GM12878 (cell line): ENCODE measurements at regions not wholly inside any gene's neighbourhood (a gene's known extent, or its start where the extent isn't known, plus 50 kb on each side); places are given as distances from the start of the nearest gene placed in this dataset.

Experiments used
- ATAC-seq: fragments of 200-7000 bp; cut with Tn5 transposase; 3 replicates; pipeline ENCODE4 v1.9.1; 2020; ENCODE audit warnings: mild to moderate bottlenecking, moderate library complexity
- BruUV-seq: library from RNA; stranded (reverse); fragments of 400-500 nt; replicated peaks from 2 replicates; lab custom pipeline; 2021; lab: Mats Ljungman, UMichigan
- CTCF ChIA-PET: fragments of 300-600 bp; sonication (Branson Sonifier 250); formaldehyde crosslinking; extraction: SDS; loops from one replicate; lab custom pipeline; 2021; ENCODE audit warnings: inconsistent platforms; lab: Yijun Ruan, JAX
- POLR2A ChIA-PET: fragments of 350-600 bp; formaldehyde crosslinking; extraction: SDS; loops from one replicate; lab custom pipeline; 2021; ENCODE audit warnings: inconsistent platforms; lab: Charles Lee
- RAD21 ChIA-PET: fragments of 300-600 bp; sonication (Branson Sonifier 250); formaldehyde crosslinking; loops from one replicate; lab custom pipeline; 2023; ENCODE audit warnings: antibody characterized with exemption; ENCODE audit not compliant: unreplicated experiment; lab: Charles Lee
- SMC1A ChIA-PET: fragments of 300-600 bp; sonication (Branson Sonifier 250); formaldehyde crosslinking; loops from one replicate; lab custom pipeline; 2023; ENCODE audit not compliant: unreplicated experiment, uncharacterized antibody; lab: Charles Lee
- DNase-seq: peaks from one replicate; pipeline ENCODE4 v3.0.0-alpha.2; 2011; ENCODE audit warnings: low read depth, low spot score
- FAIRE-seq: peaks from 3 replicates; lab custom pipeline; 2011; peaks lifted over from hg19 to GRCh38; lab: Jason Lieb, UNC
- H2AFZ ChIP-seq: 2 replicates; pipeline ENCODE4 v1.6.0; 2011; ENCODE audit warnings: low read depth, low read length, control low read depth; ENCODE audit not compliant: control insufficient read depth
- H3K27ac ChIP-seq: 2 replicates; pipeline ENCODE4 v1.5.1; 2011; ENCODE audit warnings: control low read depth; ENCODE audit not compliant: control insufficient read depth, insufficient read depth
- H3K27me3 ChIP-seq, 2 experiments: replicated peaks in 1 of 2; 2 replicates each; pipeline versions ENCODE4 v1.6.0 to v1.6.1; 2011; ENCODE audit warnings: low read length in 1 of 2; ENCODE audit not compliant: control insufficient read depth in 2 of 2, insufficient read depth in 2 of 2
- H3K36me3 ChIP-seq, 2 experiments: 2 replicates each; pipeline ENCODE4 v1.5.1; 2011; ENCODE audit warnings: low read length in 1 of 2; ENCODE audit not compliant: control insufficient read depth in 2 of 2, insufficient read depth in 2 of 2
- H3K4me1 ChIP-seq: 2 replicates; pipeline ENCODE4 v1.6.1; 2011; ENCODE audit warnings: mild to moderate bottlenecking, low read length, moderate library complexity, mixed read lengths; ENCODE audit not compliant: control insufficient read depth, insufficient read depth
- H3K4me2 ChIP-seq: 2 replicates; pipeline ENCODE4 v1.6.0; 2011; ENCODE audit warnings: control low read depth; ENCODE audit not compliant: control insufficient read depth, insufficient read depth
- H3K4me3 ChIP-seq: fragments of 200-600 bp; sonication (generic); 2 replicates; pipeline ENCODE4 v1.5.1; 2016
- H3K79me2 ChIP-seq: 2 replicates; pipeline ENCODE4 v1.6.0; 2011; ENCODE audit warnings: low read length; ENCODE audit not compliant: control insufficient read depth, insufficient read depth
- H3K9ac ChIP-seq: 2 replicates; pipeline ENCODE4 v1.8.0; 2011; ENCODE audit warnings: low read length, control low read depth, mixed read lengths; ENCODE audit not compliant: control insufficient read depth, insufficient read depth
- H3K9me3 ChIP-seq: replicated peaks from 3 replicates; pipeline ENCODE4 v1.5.1; 2011; ENCODE audit warnings: mild to moderate bottlenecking, low read length; ENCODE audit not compliant: control insufficient read depth, insufficient read depth
- H4K20me1 ChIP-seq: 2 replicates; pipeline ENCODE4 v1.6.0; 2011; ENCODE audit not compliant: control insufficient read depth, insufficient read depth
- CREM ChIP-seq: IDR thresholded peaks from 2 replicates; pipeline ENCODE4 v1.6.1; 2014; ENCODE audit warnings: antibody characterized with exemption, low read depth
- FOXK2 ChIP-seq: fragments of 450-650 bp; IDR thresholded peaks from 2 replicates; pipeline ENCODE4 v1.6.1; 2017; ENCODE audit warnings: mild to moderate bottlenecking, moderate library complexity
- FOXM1 ChIP-seq: IDR thresholded peaks from 2 replicates; pipeline ENCODE4 v1.6.1; 2012; ENCODE audit warnings: low read depth, mild to moderate bottlenecking, inconsistent platforms, low read length, moderate library complexity
- GATAD2B ChIP-seq: fragments of 450-650 bp; conservative IDR thresholded peaks from 2 replicates; pipeline ENCODE4 v1.6.1; 2017; ENCODE audit warnings: low read depth, mild to moderate bottlenecking, moderate library complexity
- MEF2B ChIP-seq: fragments of 450-650 bp; IDR thresholded peaks from 2 replicates; pipeline ENCODE4 v1.6.1; 2018; ENCODE audit warnings: mild to moderate bottlenecking, moderate library complexity; ENCODE audit not compliant: partially characterized antibody, poor library complexity, severe bottlenecking
- NFYA ChIP-seq: IDR thresholded peaks from 2 replicates; pipeline ENCODE4 v1.6.1; 2011; ENCODE audit warnings: low read depth, mild to moderate bottlenecking, low read length, improper control_type of control experiment, borderline replicate concordance
- NR2F1 ChIP-seq: fragments of 450-650 bp; conservative IDR thresholded peaks from 2 replicates; pipeline ENCODE4 v1.6.1; 2017; ENCODE audit warnings: mild to moderate bottlenecking
- SMAD1 ChIP-seq: fragments of 450-650 bp; IDR thresholded peaks from 2 replicates; pipeline ENCODE4 v1.6.1; 2018; ENCODE audit warnings: mild to moderate bottlenecking, low read depth; ENCODE audit not compliant: partially characterized antibody
- SPI1 ChIP-seq: IDR thresholded peaks from 2 replicates; pipeline ENCODE4 v1.6.1; 2011; ENCODE audit warnings: low read depth, mild to moderate bottlenecking, low read length, moderate library complexity, borderline replicate concordance; ENCODE audit not compliant: insufficient read depth
- STAT1 ChIP-seq: fragments of 450-650 bp; conservative IDR thresholded peaks from 2 replicates; pipeline ENCODE4 v1.6.1; 2014; ENCODE audit warnings: antibody characterized with exemption, mild to moderate bottlenecking
- WRNIP1 ChIP-seq: IDR thresholded peaks from 2 replicates; pipeline ENCODE4 v1.6.1; 2011; ENCODE audit warnings: low read depth, low read length, improper control_type of control experiment, borderline replicate concordance
- in situ Hi-C: fragments of 300-500 bp; cut with MboI; formaldehyde crosslinking; loops from 9 replicates; pipeline ENCODE4 v1.14.3; 2018; ENCODE audit warnings: mixed read lengths
- intact Hi-C: fragments of 100-400 bp; cut with micrococcal nuclease; formaldehyde crosslinking; loops from one replicate; pipeline ENCODE4 v1.14.2; 2022; ENCODE audit not compliant: unreplicated experiment
- TF ChIP-seq, protein P1 (sequence below): fragments of 450-650 bp; IDR thresholded peaks from 2 replicates; pipeline ENCODE4 v1.6.1; 2017; ENCODE audit warnings: mild to moderate bottlenecking, moderate library complexity
- TF ChIP-seq, protein P2 (sequence below): IDR thresholded peaks from 2 replicates; pipeline ENCODE4 v1.6.1; 2012; ENCODE audit warnings: low read depth, low read length, improper control_type of control experiment

DNA sequence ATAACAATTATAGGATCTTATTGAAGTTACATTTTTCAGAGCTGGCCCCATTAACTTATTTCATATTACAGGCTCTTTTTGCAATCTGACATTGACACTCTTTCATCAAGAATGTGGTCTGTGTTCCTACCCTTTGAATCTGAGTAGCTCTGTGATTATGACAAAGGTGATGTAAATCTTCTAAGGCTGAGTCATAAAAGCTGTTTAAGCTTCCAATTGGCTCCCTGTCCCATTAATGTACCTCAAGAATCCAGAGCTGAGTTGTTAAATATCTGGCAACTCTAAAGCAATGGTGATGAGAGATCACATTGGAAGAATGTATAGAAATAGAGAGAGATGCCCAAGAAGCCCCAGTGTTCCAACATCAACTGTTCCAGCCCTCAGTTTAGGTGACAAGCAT is 178.5 kb upstream of the DEPDC1 start:
- ChIA-PET SMC1A (no interaction called here), RAD21 (no interaction called here), CTCF (no interaction called here), POLR2A (no interaction called here)
- TF ChIP-seq, protein P1, sequence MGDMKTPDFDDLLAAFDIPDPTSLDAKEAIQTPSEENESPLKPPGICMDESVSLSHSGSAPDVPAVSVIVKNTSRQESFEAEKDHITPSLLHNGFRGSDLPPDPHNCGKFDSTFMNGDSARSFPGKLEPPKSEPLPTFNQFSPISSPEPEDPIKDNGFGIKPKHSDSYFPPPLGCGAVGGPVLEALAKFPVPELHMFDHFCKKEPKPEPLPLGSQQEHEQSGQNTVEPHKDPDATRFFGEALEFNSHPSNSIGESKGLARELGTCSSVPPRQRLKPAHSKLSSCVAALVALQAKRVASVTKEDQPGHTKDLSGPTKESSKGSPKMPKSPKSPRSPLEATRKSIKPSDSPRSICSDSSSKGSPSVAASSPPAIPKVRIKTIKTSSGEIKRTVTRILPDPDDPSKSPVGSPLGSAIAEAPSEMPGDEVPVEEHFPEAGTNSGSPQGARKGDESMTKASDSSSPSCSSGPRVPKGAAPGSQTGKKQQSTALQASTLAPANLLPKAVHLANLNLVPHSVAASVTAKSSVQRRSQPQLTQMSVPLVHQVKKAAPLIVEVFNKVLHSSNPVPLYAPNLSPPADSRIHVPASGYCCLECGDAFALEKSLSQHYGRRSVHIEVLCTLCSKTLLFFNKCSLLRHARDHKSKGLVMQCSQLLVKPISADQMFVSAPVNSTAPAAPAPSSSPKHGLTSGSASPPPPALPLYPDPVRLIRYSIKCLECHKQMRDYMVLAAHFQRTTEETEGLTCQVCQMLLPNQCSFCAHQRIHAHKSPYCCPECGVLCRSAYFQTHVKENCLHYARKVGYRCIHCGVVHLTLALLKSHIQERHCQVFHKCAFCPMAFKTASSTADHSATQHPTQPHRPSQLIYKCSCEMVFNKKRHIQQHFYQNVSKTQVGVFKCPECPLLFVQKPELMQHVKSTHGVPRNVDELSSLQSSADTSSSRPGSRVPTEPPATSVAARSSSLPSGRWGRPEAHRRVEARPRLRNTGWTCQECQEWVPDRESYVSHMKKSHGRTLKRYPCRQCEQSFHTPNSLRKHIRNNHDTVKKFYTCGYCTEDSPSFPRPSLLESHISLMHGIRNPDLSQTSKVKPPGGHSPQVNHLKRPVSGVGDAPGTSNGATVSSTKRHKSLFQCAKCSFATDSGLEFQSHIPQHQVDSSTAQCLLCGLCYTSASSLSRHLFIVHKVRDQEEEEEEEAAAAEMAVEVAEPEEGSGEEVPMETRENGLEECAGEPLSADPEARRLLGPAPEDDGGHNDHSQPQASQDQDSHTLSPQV: no peak
- TF ChIP-seq FOXM1 (no peak), SMAD1 (no peak), NFYA (no peak), WRNIP1 (no peak), FOXK2 (no peak), MEF2B (no peak), NR2F1 (no peak), GATAD2B (no peak), SPI1 (no peak), STAT1 (no peak), CREM (no peak)
- TF ChIP-seq, protein P2, sequence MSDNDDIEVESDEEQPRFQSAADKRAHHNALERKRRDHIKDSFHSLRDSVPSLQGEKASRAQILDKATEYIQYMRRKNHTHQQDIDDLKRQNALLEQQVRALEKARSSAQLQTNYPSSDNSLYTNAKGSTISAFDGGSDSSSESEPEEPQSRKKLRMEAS: no peak
- in situ Hi-C loops (no loop called here), intact Hi-C loops (no loop called here)
- no peaks in the 10 kb centered on the region for H4K20me1 ChIP-seq
- no peak for FAIRE-seq
- no peak overlapping the region for H3K4me2 ChIP-seq
- DNase-seq: no peak
- H3K4me1 ChIP-seq: no peaks in the 10 kb centered on the region
- no peaks in the 10 kb centered on the region for H3K36me3 ChIP-seq
- no peak overlapping the region for H3K27ac ChIP-seq
- no TSS peak for BruUV-seq
- no peak overlapping the region for H3K4me3 ChIP-seq
- ATAC-seq: no peak
- no peaks in the 10 kb centered on the region for H3K9me3 ChIP-seq
- no peak overlapping the region for H2AFZ ChIP-seq
- no peak overlapping the region for H3K9ac ChIP-seq
- no peaks in the 10 kb centered on the region for H3K27me3 ChIP-seq
- no peaks in the 10 kb centered on the region for H3K79me2 ChIP-seq
